Glutamatergic neuron (in vitro differentiated cells): ENCODE measurements at regions not wholly inside any gene's neighbourhood (a gene's known extent, or its start where the extent isn't known, plus 50 kb on each side); places are given as distances from the start of the nearest gene placed in this dataset.

Source experiments
- DNase-seq: peaks from one replicate; pipeline ENCODE4 v3.0.0; 2022
- H3K27ac Mint-ChIP-seq: one replicate; pipeline ENCODE4 v1.8.0; 2020; ENCODE audit warnings: mild to moderate bottlenecking, mixed read lengths, inconsistent platforms; ENCODE audit not compliant: unreplicated experiment
- H3K27me3 Mint-ChIP-seq: one replicate; pipeline ENCODE4 v1.8.0; 2020; ENCODE audit warnings: mild to moderate bottlenecking, moderate library complexity, mixed read lengths, inconsistent platforms; ENCODE audit not compliant: unreplicated experiment
- H3K36me3 Mint-ChIP-seq: one replicate; pipeline ENCODE4 v1.8.0; 2020; ENCODE audit warnings: mild to moderate bottlenecking, mixed read lengths, inconsistent platforms; ENCODE audit not compliant: unreplicated experiment
- H3K4me1 Mint-ChIP-seq: one replicate; pipeline ENCODE4 v1.8.0; 2020; ENCODE audit warnings: mild to moderate bottlenecking, low read depth, mixed read lengths, inconsistent platforms; ENCODE audit not compliant: unreplicated experiment
- H3K4me3 Mint-ChIP-seq: one replicate; pipeline ENCODE4 v1.8.0; 2020; ENCODE audit warnings: mild to moderate bottlenecking, mixed read lengths, inconsistent platforms; ENCODE audit not compliant: unreplicated experiment
- H3K9me3 Mint-ChIP-seq: one replicate; pipeline ENCODE4 v1.8.0; 2020; ENCODE audit warnings: mild to moderate bottlenecking, moderate library complexity, mixed read lengths, inconsistent platforms; ENCODE audit not compliant: unreplicated experiment
- TF ChIP-seq, protein P1 (sequence below): fragments of 200-600 bp; sonication (generic); IDR thresholded peaks from one replicate; pipeline ENCODE4 v1.5.0; 2021; ENCODE audit not compliant: partially characterized antibody, unreplicated experiment

DNA sequence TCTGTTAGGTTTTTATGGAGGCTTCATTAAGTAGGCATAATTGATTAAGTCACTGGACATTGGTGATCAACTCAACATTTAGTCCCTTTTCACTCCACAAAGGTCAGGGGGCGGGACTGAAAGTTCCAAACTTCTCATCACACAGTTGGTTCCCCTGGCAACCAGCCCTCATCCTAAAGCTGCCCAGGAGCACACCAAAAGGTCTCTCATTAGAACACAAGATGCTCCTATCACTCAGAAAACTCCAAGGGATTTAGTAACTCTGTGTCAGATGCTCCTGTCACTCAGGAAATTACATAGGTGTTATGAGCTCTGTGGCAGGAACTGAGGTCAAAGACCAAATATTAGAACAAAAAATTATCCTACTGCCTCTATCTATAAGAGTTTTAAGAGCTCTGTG lies 321.5 kb downstream of the OTOL1 start:
- no peak overlapping the region for H3K4me3 Mint-ChIP-seq
- TF ChIP-seq, protein P1, sequence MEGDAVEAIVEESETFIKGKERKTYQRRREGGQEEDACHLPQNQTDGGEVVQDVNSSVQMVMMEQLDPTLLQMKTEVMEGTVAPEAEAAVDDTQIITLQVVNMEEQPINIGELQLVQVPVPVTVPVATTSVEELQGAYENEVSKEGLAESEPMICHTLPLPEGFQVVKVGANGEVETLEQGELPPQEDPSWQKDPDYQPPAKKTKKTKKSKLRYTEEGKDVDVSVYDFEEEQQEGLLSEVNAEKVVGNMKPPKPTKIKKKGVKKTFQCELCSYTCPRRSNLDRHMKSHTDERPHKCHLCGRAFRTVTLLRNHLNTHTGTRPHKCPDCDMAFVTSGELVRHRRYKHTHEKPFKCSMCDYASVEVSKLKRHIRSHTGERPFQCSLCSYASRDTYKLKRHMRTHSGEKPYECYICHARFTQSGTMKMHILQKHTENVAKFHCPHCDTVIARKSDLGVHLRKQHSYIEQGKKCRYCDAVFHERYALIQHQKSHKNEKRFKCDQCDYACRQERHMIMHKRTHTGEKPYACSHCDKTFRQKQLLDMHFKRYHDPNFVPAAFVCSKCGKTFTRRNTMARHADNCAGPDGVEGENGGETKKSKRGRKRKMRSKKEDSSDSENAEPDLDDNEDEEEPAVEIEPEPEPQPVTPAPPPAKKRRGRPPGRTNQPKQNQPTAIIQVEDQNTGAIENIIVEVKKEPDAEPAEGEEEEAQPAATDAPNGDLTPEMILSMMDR, result no peak
- peaks cover 17% of the 10 kb centered on the region for H3K4me1 Mint-ChIP-seq

DNA sequence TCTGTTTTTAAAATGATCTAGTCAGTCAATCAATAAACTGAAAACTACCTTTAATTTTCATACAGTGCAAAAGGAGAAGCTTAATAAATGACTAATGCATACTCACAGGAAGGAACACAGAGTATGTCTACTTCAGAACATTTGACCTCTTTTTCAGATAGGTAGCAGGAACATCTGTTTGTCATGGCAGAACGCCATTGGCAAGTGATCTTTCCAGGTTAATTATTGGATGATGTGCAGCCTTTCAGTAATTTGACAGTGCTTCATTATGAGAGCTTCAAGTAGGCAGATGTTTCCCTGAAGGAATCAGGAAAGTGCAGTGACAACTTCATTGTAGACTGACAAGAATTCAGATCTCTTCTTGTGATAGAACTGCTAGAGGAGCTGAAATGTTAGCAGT lies 325.0 kb downstream of the OTOL1 start:
- DNase-seq, result no peak
- H3K9me3 Mint-ChIP-seq, result peaks cover 1% of the 10 kb centered on the region
- TF ChIP-seq, protein P1, result no peak
- H3K4me1 Mint-ChIP-seq, result peaks cover 22% of the 10 kb centered on the region
- no peaks in the 10 kb centered on the region for H3K27me3 Mint-ChIP-seq
- H3K27ac Mint-ChIP-seq, result peak overlapping the region; percentile 94
- H3K4me3 Mint-ChIP-seq, result peak overlapping the region; percentile 56
- no peaks in the 10 kb centered on the region for H3K36me3 Mint-ChIP-seq

More for the DNA sequence above, 321.5 kb downstream of the OTOL1 start:
- Mint-ChIP-seq H3K27me3 (no peaks in the 10 kb centered on the region), H3K27ac (no peak overlapping the region), H3K9me3 (peaks cover 1% of the 10 kb centered on the region), H3K36me3 (no peaks in the 10 kb centered on the region)
- DNase-seq, result no peak

DNA sequence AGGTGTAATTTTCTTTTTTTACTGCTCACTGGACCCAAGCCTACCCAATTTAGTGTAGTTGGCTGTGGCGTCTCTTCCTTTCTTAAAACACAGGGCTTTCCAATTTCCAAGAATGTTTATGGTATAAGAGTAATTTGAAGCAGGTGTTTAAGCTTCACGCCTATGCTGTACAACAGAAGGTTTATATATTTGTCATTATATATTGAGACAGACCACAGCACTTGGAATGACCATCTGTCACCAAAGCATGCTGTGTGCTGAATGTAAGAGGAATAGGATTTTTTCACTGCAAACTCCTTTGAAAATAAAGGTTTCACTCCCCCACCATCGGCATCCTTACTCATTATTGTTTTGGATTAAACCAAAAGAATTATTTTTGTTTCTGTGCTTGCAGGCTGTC lies 325.7 kb downstream of the OTOL1 start:
- Mint-ChIP-seq H3K27ac (peak overlapping the region; percentile 94), H3K9me3 (peaks cover 1% of the 10 kb centered on the region), H3K4me3 (peak overlapping the region; percentile 19), H3K36me3 (no peaks in the 10 kb centered on the region), H3K27me3 (no peaks in the 10 kb centered on the region), H3K4me1 (peaks cover 22% of the 10 kb centered on the region)
- no peak for DNase-seq
- TF ChIP-seq, protein P1, result no peak

DNA sequence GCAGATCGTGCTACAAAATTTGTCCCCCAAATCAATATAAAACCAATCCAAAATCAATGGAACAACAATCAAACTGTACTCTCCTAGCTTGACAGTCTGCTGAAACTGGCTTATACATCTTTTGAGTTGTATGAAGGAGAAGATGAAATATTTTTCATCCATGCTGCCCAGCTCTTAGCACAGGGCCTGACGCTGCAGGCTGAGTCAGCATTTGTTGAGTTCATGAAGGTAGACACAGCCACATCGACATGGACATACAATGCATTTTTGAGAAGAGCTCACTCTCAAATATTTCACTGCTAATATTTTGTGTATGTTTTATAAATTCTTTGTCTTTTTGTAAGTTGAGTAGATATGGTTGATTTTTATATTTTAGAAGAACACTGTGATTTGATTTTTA lies 327.3 kb downstream of the OTOL1 start:
- no peak for DNase-seq

DNA sequence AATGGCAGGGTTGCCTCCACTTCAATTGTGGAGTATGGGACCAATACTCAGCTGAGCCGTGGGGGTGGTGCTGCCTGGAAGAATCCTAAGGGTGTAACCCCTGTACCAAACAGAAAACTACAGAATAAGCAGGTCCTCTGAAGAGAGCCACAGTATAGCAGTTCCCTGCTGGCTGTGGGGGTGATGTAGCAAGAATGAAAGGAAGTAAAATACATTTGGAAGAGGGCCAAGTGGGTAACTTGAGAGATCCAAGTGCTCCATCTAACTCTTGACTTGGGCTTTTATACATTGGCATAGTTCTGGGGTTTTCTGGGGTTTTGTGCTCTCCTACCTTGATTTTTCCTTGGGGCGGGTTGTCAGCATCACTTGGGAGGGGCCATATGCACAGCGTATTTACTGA lies 341.4 kb downstream of the OTOL1 start:
- DNase-seq, result no peak
- Mint-ChIP-seq H3K4me1 (no peaks in the 10 kb centered on the region), H3K9me3 (no peaks in the 10 kb centered on the region), H3K4me3 (no peak overlapping the region), H3K36me3 (no peaks in the 10 kb centered on the region), H3K27me3 (no peaks in the 10 kb centered on the region), H3K27ac (no peak overlapping the region)
- TF ChIP-seq, protein P1, result no peak

More for the DNA sequence above, 327.3 kb downstream of the OTOL1 start:
- TF ChIP-seq, protein P1, result no peak
- H3K36me3 Mint-ChIP-seq, result no peaks in the 10 kb centered on the region
- peaks cover 5% of the 10 kb centered on the region for H3K27me3 Mint-ChIP-seq
- H3K4me1 Mint-ChIP-seq, result peaks cover 22% of the 10 kb centered on the region
- H3K9me3 Mint-ChIP-seq, result peaks cover 1% of the 10 kb centered on the region
- no peak overlapping the region for H3K4me3 Mint-ChIP-seq
- H3K27ac Mint-ChIP-seq, result no peak overlapping the region
